PC-9 (cell line): ENCODE measurements at regions not wholly inside any gene's neighbourhood (a gene's known extent, or its start where the extent isn't known, plus 50 kb on each side); places are given as distances from the start of the nearest gene placed in this dataset.

ENCODE experiments used
- BruUV-seq: library from RNA; stranded (reverse); fragments of 400-500 nt; replicated peaks from 2 replicates; lab custom pipeline; 2021; lab: Mats Ljungman, UMichigan
- CTCF ChIA-PET: fragments of 300-600 bp; sonication (Branson Sonifier 250); formaldehyde crosslinking; loops from one replicate; lab custom pipeline; 2022; ENCODE audit warnings: antibody characterized with exemption; lab: Charles Lee
- POLR2A ChIA-PET: fragments of 300-600 bp; sonication (Branson Sonifier 250); formaldehyde crosslinking; loops from one replicate; lab custom pipeline; 2022; ENCODE audit warnings: antibody characterized with exemption; ENCODE audit not compliant: unreplicated experiment; lab: Charles Lee
- DNase-seq, 2 experiments: peaks; one replicate each; pipeline versions ENCODE4 v3.0.0 to v3.0.0-alpha.2; 2015 to 2022; ENCODE audit warnings: mixed read lengths in 1 of 2
- H2AFZ ChIP-seq: fragments of 200-600 bp; sonication (generic); 2 replicates; pipeline ENCODE4 v1.8.1; 2017; ENCODE audit warnings: antibody characterized with exemption
- H3F3A ChIP-seq: fragments of 200-600 bp; sonication (generic); 2 replicates; pipeline ENCODE4 v1.8.1; 2017; ENCODE audit warnings: antibody characterized with exemption, mild to moderate bottlenecking, low read depth; ENCODE audit not compliant: insufficient read depth
- H3K27ac ChIP-seq: fragments of 200-600 bp; sonication (generic); 2 replicates; pipeline ENCODE4 v1.6.1; 2016; ENCODE audit warnings: mixed run types
- H3K27me3 ChIP-seq: fragments of 200-600 bp; sonication (generic); 2 replicates; pipeline ENCODE4 v1.6.1; 2016; ENCODE audit warnings: low read depth, mixed run types; ENCODE audit not compliant: insufficient read depth
- H3K36me3 ChIP-seq: fragments of 200-600 bp; sonication (generic); 2 replicates; pipeline ENCODE4 v1.6.1; 2016; ENCODE audit warnings: low read depth, mixed run types
- H3K4me1 ChIP-seq: fragments of 200-600 bp; sonication (generic); replicated peaks from 2 replicates; pipeline ENCODE4 v1.6.1; 2016; ENCODE audit warnings: mixed run types; ENCODE audit not compliant: insufficient read depth
- H3K4me2 ChIP-seq: fragments of 200-600 bp; sonication (generic); 2 replicates; pipeline ENCODE4 v1.6.1; 2017; ENCODE audit warnings: mixed run types
- H3K4me3 ChIP-seq: fragments of 200-600 bp; sonication (generic); 2 replicates; pipeline ENCODE4 v1.6.1; 2016; ENCODE audit warnings: mixed run types
- H3K79me2 ChIP-seq: fragments of 200-600 bp; sonication (generic); 2 replicates; pipeline ENCODE4 v1.6.1; 2017; ENCODE audit warnings: low read depth, mixed run types
- H3K9me2 ChIP-seq: fragments of 200-600 bp; sonication (generic); 2 replicates; pipeline ENCODE4 v1.8.1; 2017; ENCODE audit warnings: mild to moderate bottlenecking; ENCODE audit not compliant: insufficient read depth
- H3K9me3 ChIP-seq: fragments of 200-600 bp; sonication (generic); 2 replicates; pipeline ENCODE4 v1.8.1; 2016; ENCODE audit warnings: low read depth; ENCODE audit not compliant: insufficient read depth
- H4K20me1 ChIP-seq: fragments of 200-600 bp; sonication (generic); 2 replicates; pipeline ENCODE4 v1.8.1; 2017; ENCODE audit not compliant: insufficient read depth
- EZH2 ChIP-seq: fragments of 200-600 bp; sonication (generic); IDR thresholded peaks from 2 replicates; pipeline ENCODE4 v1.8.0; 2017; ENCODE audit warnings: antibody characterized with exemption, low read depth
- intact Hi-C: fragments of 100-400 bp; cut with micrococcal nuclease; formaldehyde crosslinking; loops from one replicate; pipeline ENCODE4 v1.10.0; 2022; ENCODE audit not compliant: unreplicated experiment
- TF ChIP-seq, protein P1 (sequence below): fragments of 200-600 bp; sonication (generic); conservative IDR thresholded peaks from 2 replicates; pipeline ENCODE4 v1.6.1; 2017; ENCODE audit warnings: mixed run types, antibody characterized with exemption, mild to moderate bottlenecking, moderate library complexity

DNA sequence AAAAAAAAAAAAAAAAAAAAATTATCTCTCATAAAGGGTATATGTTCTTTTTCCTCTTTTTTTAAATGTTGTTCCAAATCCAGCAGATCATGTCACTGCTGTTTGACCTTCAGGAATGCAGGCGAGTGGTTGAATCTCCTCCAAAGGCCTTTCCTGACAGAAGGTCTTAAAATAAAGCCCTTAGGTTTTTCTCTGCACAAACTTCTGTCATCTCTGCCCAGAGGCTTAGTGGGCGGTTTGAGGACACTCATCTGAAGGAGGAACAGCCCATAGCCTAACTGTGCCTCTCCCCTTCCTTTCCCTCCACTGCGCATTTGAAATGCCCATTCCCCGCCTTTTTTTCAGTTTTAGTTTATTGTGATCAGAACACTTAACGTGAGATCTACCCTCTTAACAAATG is 270.2 kb downstream of the TMEM114 start:
- Histone ChIP-seq H3K4me1 (no peaks in the 10 kb centered on the region), H3K27ac (no peak overlapping the region), H3K79me2 (no peaks in the 10 kb centered on the region), H3K4me2 (no peak overlapping the region), H2AFZ (no peak overlapping the region), H3K9me2 (no peaks in the 10 kb centered on the region), H3F3A (no peaks in the 10 kb centered on the region), H3K27me3 (peaks cover 34% of the 10 kb centered on the region), H4K20me1 (no peaks in the 10 kb centered on the region), H3K36me3 (no peaks in the 10 kb centered on the region), H3K9me3 (no peaks in the 10 kb centered on the region), H3K4me3 (no peak overlapping the region)
- no peak for DNase-seq
- intact Hi-C loops: no loop called here
- TF ChIP-seq, protein P1, sequence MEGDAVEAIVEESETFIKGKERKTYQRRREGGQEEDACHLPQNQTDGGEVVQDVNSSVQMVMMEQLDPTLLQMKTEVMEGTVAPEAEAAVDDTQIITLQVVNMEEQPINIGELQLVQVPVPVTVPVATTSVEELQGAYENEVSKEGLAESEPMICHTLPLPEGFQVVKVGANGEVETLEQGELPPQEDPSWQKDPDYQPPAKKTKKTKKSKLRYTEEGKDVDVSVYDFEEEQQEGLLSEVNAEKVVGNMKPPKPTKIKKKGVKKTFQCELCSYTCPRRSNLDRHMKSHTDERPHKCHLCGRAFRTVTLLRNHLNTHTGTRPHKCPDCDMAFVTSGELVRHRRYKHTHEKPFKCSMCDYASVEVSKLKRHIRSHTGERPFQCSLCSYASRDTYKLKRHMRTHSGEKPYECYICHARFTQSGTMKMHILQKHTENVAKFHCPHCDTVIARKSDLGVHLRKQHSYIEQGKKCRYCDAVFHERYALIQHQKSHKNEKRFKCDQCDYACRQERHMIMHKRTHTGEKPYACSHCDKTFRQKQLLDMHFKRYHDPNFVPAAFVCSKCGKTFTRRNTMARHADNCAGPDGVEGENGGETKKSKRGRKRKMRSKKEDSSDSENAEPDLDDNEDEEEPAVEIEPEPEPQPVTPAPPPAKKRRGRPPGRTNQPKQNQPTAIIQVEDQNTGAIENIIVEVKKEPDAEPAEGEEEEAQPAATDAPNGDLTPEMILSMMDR: no peak
- TF ChIP-seq EZH2: no peak
- CTCF ChIA-PET: no interaction called here
- POLR2A ChIA-PET: no interaction called here
- no TSS peak for BruUV-seq

DNA sequence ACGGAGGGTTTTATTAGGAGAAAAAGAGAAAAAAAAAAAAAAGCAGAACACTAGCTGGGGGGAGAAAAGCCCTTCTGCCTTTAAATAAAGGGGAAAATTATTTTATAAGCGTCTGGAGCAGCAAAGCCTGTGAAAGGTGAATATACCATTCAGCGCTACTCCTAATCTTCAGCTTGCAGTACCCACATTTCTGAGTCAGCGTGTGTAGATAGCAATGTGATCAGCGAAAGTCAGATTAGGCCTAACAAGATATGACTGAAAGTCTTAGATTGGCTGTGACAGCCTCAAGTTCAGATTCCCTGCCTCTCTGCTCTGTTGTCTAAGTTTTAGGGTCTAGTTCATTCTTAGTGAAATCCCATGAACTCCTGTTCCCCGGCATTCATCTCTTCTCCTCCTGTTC is 279.5 kb downstream of the TMEM114 start:
- Histone ChIP-seq H3K9me3 (no peaks in the 10 kb centered on the region), H3F3A (no peaks in the 10 kb centered on the region), H3K27ac (no peak overlapping the region), H3K36me3 (no peaks in the 10 kb centered on the region), H3K9me2 (no peaks in the 10 kb centered on the region), H3K79me2 (no peaks in the 10 kb centered on the region), H2AFZ (no peak overlapping the region), H3K27me3 (no peaks in the 10 kb centered on the region; the same call in 1 of the 2 replicates), H3K4me2 (no peak overlapping the region), H3K4me1 (no peaks in the 10 kb centered on the region), H4K20me1 (no peaks in the 10 kb centered on the region), H3K4me3 (no peak overlapping the region)
- ChIA-PET CTCF (no interaction called here), POLR2A (no interaction called here)
- no TSS peak for BruUV-seq
- TF ChIP-seq, protein P1: no peak
- TF ChIP-seq EZH2: no peak
- intact Hi-C loops: no loop called here
- no peak for DNase-seq

DNA sequence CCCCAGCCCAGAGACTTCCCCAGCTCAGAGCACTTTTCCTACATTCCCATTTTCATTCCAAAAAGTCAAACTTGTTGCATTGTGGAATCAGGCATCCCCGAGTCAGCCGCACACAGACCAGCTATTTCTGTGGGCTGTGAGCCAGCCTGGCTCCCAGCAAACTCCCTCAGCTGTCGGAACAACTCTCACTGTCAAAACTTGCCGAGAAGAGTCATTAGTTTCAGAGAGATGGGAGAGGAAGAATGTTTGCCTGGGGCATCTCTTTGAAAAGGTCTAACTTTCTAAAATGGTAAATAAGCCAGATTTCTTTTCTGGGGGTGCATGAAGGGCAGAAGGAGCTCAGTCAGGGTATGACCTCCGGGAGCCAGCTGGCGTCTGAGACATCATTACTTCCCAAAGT is 280.0 kb downstream of the TMEM114 start:
- BruUV-seq: no TSS peak
- TF ChIP-seq, protein P1: no peak
- no peak for TF ChIP-seq EZH2
- POLR2A ChIA-PET: no interaction called here

More for the DNA sequence above, 280.0 kb downstream of the TMEM114 start:
- Histone ChIP-seq H3K9me2 (no peaks in the 10 kb centered on the region), H3K4me2 (no peak overlapping the region), H3K9me3 (no peaks in the 10 kb centered on the region), H3K4me1 (no peaks in the 10 kb centered on the region), H3K79me2 (no peaks in the 10 kb centered on the region), H3K36me3 (no peaks in the 10 kb centered on the region), H2AFZ (no peak overlapping the region), H3K27ac (no peak overlapping the region), H3K4me3 (no peak overlapping the region), H3F3A (no peaks in the 10 kb centered on the region), H3K27me3 (peaks cover under 1% of the 10 kb centered on the region; the same call in 1 of the 2 replicates), H4K20me1 (no peaks in the 10 kb centered on the region)
- CTCF ChIA-PET: no interaction called here
- intact Hi-C loops: no loop called here
- no peak for DNase-seq
